Transverse colon (tissue), 3 donors: ENCODE measurements at regions not wholly inside any gene's neighbourhood (a gene's known extent, or its start where the extent isn't known, plus 50 kb on each side); places are given as distances from the start of the nearest gene placed in this dataset.

Experiments
- POLR2A ChIP-seq: fragments of 450-650 bp; IDR thresholded peaks from one replicate; pipeline ENCODE4 v1.6.1; 2016; ENCODE audit warnings: antibody characterized with exemption, mild to moderate bottlenecking, moderate library complexity
- TF ChIP-seq, protein P1 (sequence below), 5 experiments: fragments of 200-600 bp in 3 of 5; fragments of 450-650 bp in 2 of 5; sonication (generic) in 3 of 5; IDR thresholded peaks; 1 replicate in 2 of 5; 2 replicates in 3 of 5; pipeline ENCODE4 v1.5.1; 2016 to 2017; ENCODE audit warnings: antibody characterized with exemption in 5 of 5, inconsistent platforms in 3 of 5, mild to moderate bottlenecking in 2 of 5, moderate library complexity in 1 of 5

DNA sequence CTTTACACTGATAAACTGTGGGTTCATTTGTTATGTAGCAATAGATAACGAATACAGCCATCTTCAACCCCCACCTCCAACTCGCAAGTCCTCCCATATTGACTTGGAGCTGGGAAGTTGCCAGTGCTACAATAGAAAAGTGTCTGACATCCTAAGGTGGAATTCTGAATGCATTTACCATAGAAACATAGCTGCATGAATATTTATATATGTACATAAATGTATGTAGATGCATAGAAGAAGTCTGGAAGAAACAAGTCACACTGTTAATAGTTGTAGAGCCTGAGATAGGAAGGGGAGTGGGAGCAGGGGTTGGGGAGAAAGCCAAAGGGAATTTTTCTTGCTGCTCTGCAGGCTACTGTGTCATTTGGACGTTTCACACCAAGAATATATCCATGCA lies 88.1 kb upstream of the SSBP2 start:
- TF ChIP-seq, protein P1, sequence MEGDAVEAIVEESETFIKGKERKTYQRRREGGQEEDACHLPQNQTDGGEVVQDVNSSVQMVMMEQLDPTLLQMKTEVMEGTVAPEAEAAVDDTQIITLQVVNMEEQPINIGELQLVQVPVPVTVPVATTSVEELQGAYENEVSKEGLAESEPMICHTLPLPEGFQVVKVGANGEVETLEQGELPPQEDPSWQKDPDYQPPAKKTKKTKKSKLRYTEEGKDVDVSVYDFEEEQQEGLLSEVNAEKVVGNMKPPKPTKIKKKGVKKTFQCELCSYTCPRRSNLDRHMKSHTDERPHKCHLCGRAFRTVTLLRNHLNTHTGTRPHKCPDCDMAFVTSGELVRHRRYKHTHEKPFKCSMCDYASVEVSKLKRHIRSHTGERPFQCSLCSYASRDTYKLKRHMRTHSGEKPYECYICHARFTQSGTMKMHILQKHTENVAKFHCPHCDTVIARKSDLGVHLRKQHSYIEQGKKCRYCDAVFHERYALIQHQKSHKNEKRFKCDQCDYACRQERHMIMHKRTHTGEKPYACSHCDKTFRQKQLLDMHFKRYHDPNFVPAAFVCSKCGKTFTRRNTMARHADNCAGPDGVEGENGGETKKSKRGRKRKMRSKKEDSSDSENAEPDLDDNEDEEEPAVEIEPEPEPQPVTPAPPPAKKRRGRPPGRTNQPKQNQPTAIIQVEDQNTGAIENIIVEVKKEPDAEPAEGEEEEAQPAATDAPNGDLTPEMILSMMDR (IDR thresholded peaks at IDR 0.05), result no peak
- TF ChIP-seq POLR2A, result no peak
